T-helper 17 cell (primary cell): ENCODE measurements at regions not wholly inside any gene's neighbourhood (a gene's known extent, or its start where the extent isn't known, plus 50 kb on each side); places are given as distances from the start of the nearest gene placed in this dataset.

Experiments
- ATAC-seq: fragments of 150-1000 bp; cut with Tn5 transposase; 2 replicates; pipeline ENCODE4 v1.10.0; 2021; ENCODE audit warnings: mild to moderate bottlenecking, moderate library complexity
- DNase-seq, 3 donors: peaks; one replicate each; pipeline versions ENCODE4 v3.0.0 to v3.0.0-alpha.2; 2020 to 2021
- H3K9me3 ChIP-seq: one replicate; pipeline ENCODE4 v1.7.0; 2013; ENCODE audit warnings: low read length, mild to moderate bottlenecking; ENCODE audit not compliant: control insufficient read depth, poor library complexity, severe bottlenecking
- H3K27ac Mint-ChIP-seq: one replicate; pipeline ENCODE4 v1.8.0; 2022; ENCODE audit warnings: mild to moderate bottlenecking, moderate library complexity, mixed read lengths
- H3K27me3 Mint-ChIP-seq: one replicate; pipeline ENCODE4 v1.8.0; 2022; ENCODE audit warnings: mixed read lengths
- H3K36me3 Mint-ChIP-seq: one replicate; pipeline ENCODE4 v1.8.0; 2022; ENCODE audit warnings: low read depth, mixed read lengths
- H3K4me1 Mint-ChIP-seq: one replicate; pipeline ENCODE4 v1.8.0; 2022; ENCODE audit warnings: mild to moderate bottlenecking, mixed read lengths
- H3K4me3 Mint-ChIP-seq: one replicate; pipeline ENCODE4 v1.8.0; 2022; ENCODE audit warnings: mild to moderate bottlenecking, moderate library complexity, mixed read lengths

DNA sequence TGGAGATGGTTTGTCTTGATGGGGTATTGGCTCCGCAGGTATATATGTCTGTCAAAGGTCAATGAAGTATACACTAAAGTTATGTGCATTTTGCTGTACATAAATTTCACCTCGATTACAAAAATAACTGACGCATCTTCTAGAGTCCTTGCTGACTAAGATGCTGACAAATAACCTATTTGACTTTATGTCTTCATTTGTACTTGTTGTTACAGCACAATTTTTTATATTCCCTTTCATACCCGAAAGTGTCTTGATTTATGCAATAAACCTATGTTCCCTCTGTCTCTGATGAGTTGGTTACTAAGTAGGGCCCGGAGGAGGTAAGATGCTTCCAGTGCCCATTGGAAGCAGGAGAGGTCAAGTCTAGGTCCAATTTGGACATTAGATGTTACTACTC, 93.5 kb downstream of the COPS8 start:
- ATAC-seq (no peak), DNase-seq (no peak)
- Mint-ChIP-seq H3K27ac (no peak overlapping the region), H3K4me3 (no peak overlapping the region), H3K27me3 (peaks cover 66% of the 10 kb centered on the region), H3K4me1 (peaks cover 3% of the 10 kb centered on the region), H3K36me3 (peaks cover 2% of the 10 kb centered on the region)
- H3K9me3 ChIP-seq = no peaks in the 10 kb centered on the region

- H3K4me3 Mint-ChIP-seq = no peak overlapping the region
- H3K27ac Mint-ChIP-seq = no peak overlapping the region
- H3K27me3 Mint-ChIP-seq = peaks cover 74% of the 10 kb centered on the region
- H3K9me3 ChIP-seq = no peaks in the 10 kb centered on the region
- ATAC-seq = no peak
- peaks cover 4% of the 10 kb centered on the region for H3K36me3 Mint-ChIP-seq
- DNase-seq = no peak
- H3K4me1 Mint-ChIP-seq = peaks cover 3% of the 10 kb centered on the region
Measured at GRCh38 chr2:237180187-237180586, 94.5 kb downstream of the COPS8 start.

- no peak overlapping the region for H3K4me3 Mint-ChIP-seq
- peaks cover 69% of the 10 kb centered on the region for H3K27me3 Mint-ChIP-seq
- no peak overlapping the region for H3K27ac Mint-ChIP-seq
- ATAC-seq (no peak), DNase-seq (no peak)
- H3K36me3 Mint-ChIP-seq = peaks cover 4% of the 10 kb centered on the region
- no peaks in the 10 kb centered on the region for H3K9me3 ChIP-seq
- H3K4me1 Mint-ChIP-seq = peaks cover 3% of the 10 kb centered on the region
Measured at GRCh38 chr2:237180987-237181386, 95.3 kb downstream of the COPS8 start.

GRCh38 chr2:237181844-237182243, 96.2 kb downstream of the COPS8 start:
- no peak for ATAC-seq
- no peak overlapping the region for H3K4me3 Mint-ChIP-seq
- H3K4me1 Mint-ChIP-seq = peaks cover 3% of the 10 kb centered on the region
- peaks cover 4% of the 10 kb centered on the region for H3K36me3 Mint-ChIP-seq
- H3K27me3 Mint-ChIP-seq = peaks cover 75% of the 10 kb centered on the region
- no peaks in the 10 kb centered on the region for H3K9me3 ChIP-seq
- no peak overlapping the region for H3K27ac Mint-ChIP-seq
- no peak for DNase-seq

DNA sequence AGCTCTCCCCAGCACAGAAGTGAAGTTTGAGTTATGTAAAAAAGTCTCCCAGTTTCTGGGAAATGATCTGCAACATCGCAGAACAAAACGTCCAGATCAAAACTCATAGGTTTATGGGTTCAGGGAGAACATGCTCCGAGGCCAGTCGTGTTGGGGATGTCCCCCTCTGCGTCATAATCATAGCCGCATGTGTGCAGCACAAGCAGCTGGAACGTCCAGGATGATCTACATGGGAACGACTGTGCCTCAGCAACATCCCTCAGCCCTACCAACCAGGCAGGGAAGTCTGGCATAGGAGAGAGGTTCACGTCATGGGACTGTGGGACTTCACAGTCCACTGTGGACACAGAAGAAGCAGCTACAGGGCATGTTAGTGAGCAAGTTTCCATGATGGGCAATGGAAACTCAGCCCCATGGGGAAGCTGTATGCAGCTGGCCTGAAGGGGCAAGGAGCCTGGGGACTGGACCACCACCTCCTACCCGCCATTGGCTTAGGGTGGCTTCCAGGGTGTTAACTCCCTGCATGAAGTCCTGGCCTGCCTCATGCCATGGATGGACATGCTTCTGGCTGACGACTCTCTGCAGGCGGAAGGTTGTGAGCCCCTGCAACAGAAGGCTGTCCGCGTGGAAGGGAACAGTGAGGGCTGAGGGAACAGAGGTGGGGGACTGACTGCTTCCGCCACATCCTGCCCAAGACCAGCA, 96.9 kb downstream of the COPS8 start:
- no peak for ATAC-seq
- Mint-ChIP-seq H3K27me3 (peaks cover 72% of the 10 kb centered on the region), H3K36me3 (peaks cover 4% of the 10 kb centered on the region), H3K4me3 (no peak overlapping the region), H3K4me1 (peaks cover 3% of the 10 kb centered on the region), H3K27ac (no peak overlapping the region)
- no peak for DNase-seq
- H3K9me3 ChIP-seq = no peaks in the 10 kb centered on the region

DNA sequence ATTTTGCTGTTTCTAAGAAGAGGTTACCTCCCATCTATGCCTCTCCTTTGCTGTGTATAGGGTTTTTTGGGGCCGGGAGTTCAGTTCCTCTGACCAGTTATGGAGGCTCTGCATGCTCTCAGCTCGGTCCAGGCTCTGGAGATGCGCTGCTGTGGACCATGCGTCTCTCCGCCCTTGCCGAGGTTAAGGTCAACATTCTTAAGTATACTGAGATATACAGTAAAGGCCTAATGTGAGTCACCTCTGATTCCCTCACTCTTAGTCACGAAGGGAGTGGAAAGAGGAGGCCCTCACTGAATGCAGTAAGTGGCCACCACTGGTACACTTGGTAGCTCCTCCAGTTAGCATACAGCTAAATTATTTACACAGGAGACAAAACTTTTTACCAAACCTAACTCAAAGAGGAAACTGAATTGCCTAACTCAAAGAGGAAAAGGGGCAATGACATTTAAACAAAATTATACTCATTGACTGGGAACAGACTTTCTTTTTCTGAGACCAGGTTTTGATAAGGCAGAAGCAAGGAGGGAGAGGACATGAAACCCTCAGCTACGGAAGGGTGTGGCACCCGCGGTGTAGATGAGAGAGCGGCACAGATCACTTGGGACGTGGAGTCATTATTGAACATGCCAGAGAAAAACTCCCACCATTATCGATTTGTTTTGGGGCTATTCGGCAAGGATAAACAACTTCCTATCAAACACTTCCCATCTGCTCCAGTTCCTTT, 98.7 kb downstream of the COPS8 start:
- H3K27ac Mint-ChIP-seq = no peak overlapping the region
- H3K4me3 Mint-ChIP-seq = no peak overlapping the region
- H3K9me3 ChIP-seq = no peaks in the 10 kb centered on the region
- no peak for ATAC-seq
- DNase-seq = no peak
- peaks cover 56% of the 10 kb centered on the region for H3K27me3 Mint-ChIP-seq
- H3K4me1 Mint-ChIP-seq = peaks cover 3% of the 10 kb centered on the region
- H3K36me3 Mint-ChIP-seq = peaks cover 4% of the 10 kb centered on the region

DNA sequence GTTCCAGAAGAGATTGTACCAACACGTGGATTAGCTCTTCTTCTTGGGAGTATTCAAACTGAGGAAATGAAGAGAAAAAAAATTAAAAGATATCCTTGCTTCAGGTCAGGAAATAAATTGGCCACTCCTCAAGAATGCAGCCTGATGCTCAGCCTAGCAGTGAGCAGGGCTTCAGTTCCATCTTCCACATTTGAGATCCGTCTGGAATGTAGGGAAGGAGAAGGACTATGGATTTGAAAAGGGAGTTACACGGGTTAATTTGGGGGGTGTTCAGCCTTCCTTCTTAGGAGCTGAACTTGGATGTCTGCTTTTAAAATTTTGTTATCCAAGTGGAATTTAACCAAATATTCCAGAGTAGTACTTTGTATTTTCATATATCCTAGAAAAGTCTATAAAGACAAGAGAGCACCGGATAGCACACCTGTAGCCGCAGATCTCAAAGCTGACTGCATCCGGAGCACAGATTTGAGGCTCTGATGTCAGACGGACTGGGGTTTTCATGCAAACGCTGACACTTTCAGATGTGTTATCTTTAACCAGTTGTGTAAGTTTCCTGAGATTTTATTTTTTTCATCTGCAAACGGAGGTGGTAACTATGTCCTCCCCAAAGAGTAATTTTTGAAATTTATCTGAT, 99.3 kb downstream of the COPS8 start:
- Mint-ChIP-seq H3K27ac (no peak overlapping the region), H3K4me3 (no peak overlapping the region), H3K27me3 (peaks cover 50% of the 10 kb centered on the region), H3K36me3 (peaks cover 4% of the 10 kb centered on the region), H3K4me1 (peaks cover 3% of the 10 kb centered on the region)
- no peaks in the 10 kb centered on the region for H3K9me3 ChIP-seq
- ATAC-seq (no peak), DNase-seq (no peak)

- Mint-ChIP-seq H3K27ac (no peak overlapping the region), H3K27me3 (peaks cover 51% of the 10 kb centered on the region), H3K4me3 (no peak overlapping the region), H3K36me3 (peaks cover 4% of the 10 kb centered on the region), H3K4me1 (peaks cover 3% of the 10 kb centered on the region)
- DNase-seq = no peak
- no peak for ATAC-seq
- H3K9me3 ChIP-seq = no peaks in the 10 kb centered on the region
Measured at GRCh38 chr2:237185553-237185925, 99.8 kb downstream of the COPS8 start.

GRCh38 chr2:237189799-237190198, 104.1 kb downstream of the COPS8 start:
- Mint-ChIP-seq H3K4me3 (no peak overlapping the region), H3K4me1 (no peaks in the 10 kb centered on the region), H3K27ac (no peak overlapping the region), H3K36me3 (no peaks in the 10 kb centered on the region), H3K27me3 (peaks cover 46% of the 10 kb centered on the region)
- no peaks in the 10 kb centered on the region for H3K9me3 ChIP-seq
- DNase-seq (no peak), ATAC-seq (no peak)

- Mint-ChIP-seq H3K36me3 (no peaks in the 10 kb centered on the region), H3K27me3 (peaks cover 45% of the 10 kb centered on the region), H3K27ac (no peak overlapping the region), H3K4me1 (no peaks in the 10 kb centered on the region), H3K4me3 (no peak overlapping the region)
- H3K9me3 ChIP-seq = no peaks in the 10 kb centered on the region
- ATAC-seq = no peak
- DNase-seq = no peak
Measured at GRCh38 chr2:237190966-237191713, 105.5 kb downstream of the COPS8 start.

DNA sequence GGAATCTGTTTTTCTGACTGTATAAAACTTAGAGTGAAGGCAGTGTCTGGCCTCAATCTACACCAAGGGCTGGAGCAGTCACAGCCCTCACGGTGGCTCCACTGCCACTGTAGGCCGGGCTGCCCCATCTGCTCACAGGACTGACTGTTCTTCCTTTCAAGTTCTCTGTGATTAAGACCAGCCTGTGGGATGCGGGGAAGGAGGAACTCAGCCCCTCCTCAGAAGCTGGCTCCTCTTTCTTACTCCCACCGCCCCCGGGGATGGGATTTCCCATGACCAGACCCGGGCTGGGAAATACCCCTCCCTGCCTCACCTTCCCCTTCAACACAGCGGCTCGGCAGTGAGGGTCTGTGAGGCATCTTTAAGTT, 106.0 kb downstream of the COPS8 start:
- Mint-ChIP-seq H3K4me3 (no peak overlapping the region), H3K27me3 (peaks cover 45% of the 10 kb centered on the region), H3K27ac (no peak overlapping the region), H3K36me3 (no peaks in the 10 kb centered on the region), H3K4me1 (no peaks in the 10 kb centered on the region)
- DNase-seq (no peak), ATAC-seq (no peak)
- H3K9me3 ChIP-seq = no peaks in the 10 kb centered on the region

DNA sequence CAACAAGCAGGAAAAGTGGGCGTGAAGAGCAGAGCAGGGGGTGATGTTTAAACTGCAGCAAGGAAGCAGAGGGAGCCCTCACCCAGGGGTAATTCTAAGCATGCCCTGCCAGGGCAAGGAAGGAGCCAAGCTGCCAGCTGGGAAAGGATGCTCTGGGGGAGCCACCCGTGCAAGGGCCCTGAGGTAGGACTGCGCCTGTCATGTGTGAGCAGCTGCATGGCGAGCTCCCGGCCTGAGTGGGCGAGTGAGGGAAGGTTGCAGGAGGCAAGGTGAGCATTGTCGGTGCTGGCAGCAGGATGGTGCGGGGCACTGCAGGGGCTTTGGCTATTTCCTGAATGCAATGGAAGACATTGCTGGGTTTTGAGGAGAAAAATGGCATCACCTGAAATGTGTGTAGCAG, 107.2 kb downstream of the COPS8 start:
- Mint-ChIP-seq H3K36me3 (no peaks in the 10 kb centered on the region), H3K4me3 (no peak overlapping the region), H3K27ac (no peak overlapping the region), H3K27me3 (peaks cover 49% of the 10 kb centered on the region), H3K4me1 (no peaks in the 10 kb centered on the region)
- ATAC-seq (no peak), DNase-seq (no peak)
- no peaks in the 10 kb centered on the region for H3K9me3 ChIP-seq

GRCh38 chr2:237193436-237193835, 107.7 kb downstream of the COPS8 start:
- Mint-ChIP-seq H3K27ac (no peak overlapping the region), H3K4me1 (no peaks in the 10 kb centered on the region), H3K27me3 (peaks cover 49% of the 10 kb centered on the region)

More at GRCh38 chr2:237193436-237193835, 107.7 kb downstream of the COPS8 start:
- H3K9me3 ChIP-seq = no peaks in the 10 kb centered on the region
- Mint-ChIP-seq H3K36me3 (no peaks in the 10 kb centered on the region), H3K4me3 (no peak overlapping the region)
- ATAC-seq (no peak), DNase-seq (no peak)
